ENCODE measurements at regions not wholly inside any gene's neighbourhood (a gene's known extent, or its start where the extent isn't known, plus 50 kb on each side); places are given as distances from the start of the nearest gene placed in this dataset.

GRCh38 chr15:96217983-96218382 lies 112.5 kb upstream of the NR2F2 start:
- Mint-ChIP-seq H3K9me3 (peaks cover 0 to 4% (median 0%) of the 10 kb centered on the region in 6 donors), H3K4me3 (no peak overlapping the region), H3K27me3 (ENCODE audit: low read depth in 3 of 3) (peaks cover 2 to 8% (median 4%) of the 10 kb centered on the region in 3 donors), H3K36me3 (peaks cover 0 to 2% (median 0%) of the 10 kb centered on the region in 3 donors), H3K4me1 (no peaks in the 10 kb centered on the region), H3K27ac (no peak overlapping the region)
- no peak for DNase-seq

DNA sequence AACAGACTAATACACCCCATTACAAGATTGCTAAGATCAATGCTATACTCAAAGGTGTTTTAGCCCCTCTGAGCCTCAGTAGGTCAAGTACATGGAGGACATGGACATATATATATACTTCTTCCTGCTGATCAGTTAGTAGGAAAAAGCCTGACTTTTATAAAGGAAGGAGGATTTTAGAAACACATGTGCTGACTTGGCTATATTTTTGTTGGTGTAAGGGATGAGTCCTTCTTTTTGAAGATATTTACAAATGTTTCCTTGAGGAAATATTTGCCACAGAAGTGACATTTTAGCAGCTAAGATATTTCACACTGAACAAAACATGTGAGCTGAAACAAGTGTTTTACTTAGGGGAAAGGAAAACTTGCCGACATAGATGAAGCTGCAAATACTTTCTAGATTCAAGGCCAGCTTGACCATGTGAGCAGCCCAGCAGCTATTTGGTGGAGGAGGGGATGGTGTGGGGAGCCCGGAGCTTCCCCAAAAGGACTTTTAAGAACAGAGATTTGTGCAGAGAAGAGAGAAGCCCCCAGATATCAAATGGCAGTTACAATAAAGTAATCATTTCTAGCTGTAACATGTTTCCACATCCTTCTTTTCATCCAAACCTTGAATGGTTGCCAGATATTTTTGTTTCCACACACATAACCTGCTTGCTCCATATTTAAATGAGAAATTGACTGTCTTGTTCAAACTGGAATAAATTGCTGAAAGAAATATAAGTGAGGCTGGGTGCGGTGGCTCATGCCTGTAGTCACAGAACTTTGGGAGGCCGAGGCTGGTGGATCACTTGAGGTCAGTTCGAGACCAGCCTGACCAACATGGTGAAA lies 111.7 kb upstream of the NR2F2 start:
- H3K4me3 Mint-ChIP-seq, result no peak overlapping the region
- H3K27ac Mint-ChIP-seq, result no peak overlapping the region
- peaks cover 0 to 4% (median 0%) of the 10 kb centered on the region in 6 donors for H3K9me3 Mint-ChIP-seq
- no peaks in the 10 kb centered on the region for H3K4me1 Mint-ChIP-seq
- H3K27me3 Mint-ChIP-seq (ENCODE audit: low read depth in 3 of 3), result peaks cover 2 to 13% (median 4%) of the 10 kb centered on the region in 3 donors
- H3K36me3 Mint-ChIP-seq, result peaks cover 0 to 2% (median 0%) of the 10 kb centered on the region in 3 donors
- no peak for DNase-seq

DNA sequence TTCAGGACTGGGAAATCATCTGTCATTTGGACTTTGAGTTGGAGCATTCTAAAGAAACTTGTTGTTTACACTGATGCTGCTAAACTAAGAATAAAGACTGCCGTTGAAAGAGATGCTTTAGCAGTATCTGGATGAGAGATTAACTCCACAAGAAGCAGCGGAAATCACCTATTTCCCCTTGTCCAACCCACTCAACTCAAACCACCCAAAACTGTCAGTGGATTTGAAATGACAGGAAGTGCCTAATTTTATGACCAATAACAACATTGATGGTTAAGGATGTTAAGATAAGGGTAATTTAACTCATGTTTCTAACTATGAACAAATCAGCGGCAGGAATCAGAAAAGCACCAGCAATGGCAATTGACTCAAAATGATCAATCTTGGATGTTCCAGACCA lies 110.8 kb upstream of the NR2F2 start:
- no peak overlapping the region for H3K4me3 Mint-ChIP-seq
- DNase-seq, result no peak
- H3K36me3 Mint-ChIP-seq, result peaks cover 0 to 2% (median 0%) of the 10 kb centered on the region in 3 donors
- no peak overlapping the region for H3K27ac Mint-ChIP-seq
- H3K9me3 Mint-ChIP-seq, result peaks cover 0 to 4% (median 0%) of the 10 kb centered on the region in 6 donors
- peaks cover 2 to 13% (median 4%) of the 10 kb centered on the region in 3 donors for H3K27me3 Mint-ChIP-seq (ENCODE audit: low read depth in 3 of 3)
- no peaks in the 10 kb centered on the region for H3K4me1 Mint-ChIP-seq

DNA sequence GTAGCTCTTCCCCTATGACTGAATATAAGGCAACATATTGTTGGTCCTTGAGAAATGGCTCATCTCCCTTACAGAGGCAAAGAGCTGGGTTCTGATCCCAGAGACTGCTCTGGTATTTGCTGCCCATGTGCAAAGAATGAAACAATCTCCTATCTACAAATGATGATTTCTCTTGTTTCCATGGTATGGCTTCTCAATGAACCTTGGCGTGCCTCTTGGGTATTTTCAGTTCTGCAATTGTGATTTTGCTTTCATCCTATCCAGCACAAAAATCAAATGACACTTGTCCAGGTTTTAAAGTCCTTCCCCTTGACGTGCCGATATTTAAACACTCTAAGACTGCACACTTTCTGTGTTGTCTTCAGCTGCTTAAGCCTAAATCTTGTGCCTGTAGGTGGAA lies 109.8 kb upstream of the NR2F2 start:
- Mint-ChIP-seq H3K36me3 (peaks cover 0 to 2% (median 0%) of the 10 kb centered on the region in 3 donors), H3K27ac (no peak overlapping the region), H3K4me3 (no peak overlapping the region), H3K27me3 (ENCODE audit: low read depth in 3 of 3) (peaks cover 2 to 13% (median 4%) of the 10 kb centered on the region in 3 donors), H3K9me3 (peaks cover 0 to 4% (median 0%) of the 10 kb centered on the region in 6 donors), H3K4me1 (no peaks in the 10 kb centered on the region)
- no peak for DNase-seq

DNA sequence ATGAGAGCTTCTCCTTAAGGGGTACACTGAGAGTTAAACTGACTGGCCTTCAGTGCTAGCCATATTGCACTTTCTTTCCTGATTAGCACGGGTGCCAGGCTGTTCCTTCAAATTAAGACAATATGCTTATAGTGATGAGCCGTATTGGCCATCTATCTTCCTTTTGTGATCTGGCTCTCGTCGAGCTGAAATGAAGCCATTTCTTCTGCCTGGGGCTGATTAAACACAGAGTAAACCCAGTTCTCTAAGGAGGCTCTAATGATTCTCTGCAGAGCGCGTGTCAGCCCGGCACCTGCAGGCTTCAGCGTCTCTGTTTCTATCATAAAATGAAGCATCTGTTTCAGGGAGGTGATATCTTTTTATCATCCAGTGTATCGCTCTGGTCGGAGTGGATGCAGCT lies 107.5 kb upstream of the NR2F2 start:
- H3K27me3 Mint-ChIP-seq (ENCODE audit: low read depth in 3 of 3), result peaks cover 0 to 10% (median 0%) of the 10 kb centered on the region in 3 donors
- DNase-seq, result no peak
- peaks cover 0 to 2% (median 0%) of the 10 kb centered on the region in 3 donors for H3K36me3 Mint-ChIP-seq
- H3K4me1 Mint-ChIP-seq, result no peaks in the 10 kb centered on the region
- no peak overlapping the region for H3K4me3 Mint-ChIP-seq
- no peak overlapping the region for H3K27ac Mint-ChIP-seq
- peaks cover 0 to 2% (median 0%) of the 10 kb centered on the region in 6 donors for H3K9me3 Mint-ChIP-seq

GRCh38 chr15:96223939-96224338 lies 106.6 kb upstream of the NR2F2 start:
- Mint-ChIP-seq H3K4me3 (no peak overlapping the region), H3K9me3 (peaks cover 0 to under 1% (median 0%) of the 10 kb centered on the region in 6 donors), H3K4me1 (no peaks in the 10 kb centered on the region), H3K27me3 (ENCODE audit: low read depth in 3 of 3) (peaks cover 0 to 7% (median 4%) of the 10 kb centered on the region in 3 donors), H3K27ac (no peak overlapping the region), H3K36me3 (no peaks in the 10 kb centered on the region)
- DNase-seq, result no peak

DNA sequence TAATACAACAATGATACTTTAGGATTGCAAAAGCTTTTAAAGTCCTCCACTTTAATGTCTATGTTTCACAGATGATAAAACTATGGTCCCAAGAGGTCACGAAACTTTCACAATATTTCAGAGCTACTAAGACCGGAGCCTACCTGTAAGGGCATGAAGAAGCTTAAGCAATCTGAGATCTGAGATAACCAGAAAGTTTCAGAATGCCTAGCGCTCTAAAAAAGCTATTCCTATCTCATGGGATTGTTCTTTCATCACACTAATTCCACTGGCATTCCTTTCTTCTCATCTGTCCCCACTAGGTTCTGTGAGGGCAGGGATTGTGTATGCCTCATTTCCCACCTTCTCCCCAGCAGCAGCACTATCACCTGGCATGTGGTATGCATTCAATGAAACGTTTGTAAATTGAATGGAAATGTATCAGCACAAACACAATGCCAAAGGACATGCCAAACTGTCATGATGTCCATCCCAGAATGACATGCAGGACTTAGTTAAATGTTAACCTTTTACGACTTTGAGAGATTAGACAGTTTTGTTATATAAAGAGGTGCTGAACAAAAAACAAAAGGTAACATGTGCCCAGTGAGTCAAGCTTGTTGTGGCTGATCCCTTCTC lies 104.7 kb upstream of the NR2F2 start:
- H3K9me3 Mint-ChIP-seq, result no peaks in the 10 kb centered on the region
- H3K27ac Mint-ChIP-seq, result no peak overlapping the region
- H3K4me1 Mint-ChIP-seq, result no peaks in the 10 kb centered on the region
- peaks cover 0 to 7% (median 4%) of the 10 kb centered on the region in 3 donors for H3K27me3 Mint-ChIP-seq (ENCODE audit: low read depth in 3 of 3)
- DNase-seq, result no peak
- H3K36me3 Mint-ChIP-seq, result no peaks in the 10 kb centered on the region
- H3K4me3 Mint-ChIP-seq, result no peak overlapping the region

DNA sequence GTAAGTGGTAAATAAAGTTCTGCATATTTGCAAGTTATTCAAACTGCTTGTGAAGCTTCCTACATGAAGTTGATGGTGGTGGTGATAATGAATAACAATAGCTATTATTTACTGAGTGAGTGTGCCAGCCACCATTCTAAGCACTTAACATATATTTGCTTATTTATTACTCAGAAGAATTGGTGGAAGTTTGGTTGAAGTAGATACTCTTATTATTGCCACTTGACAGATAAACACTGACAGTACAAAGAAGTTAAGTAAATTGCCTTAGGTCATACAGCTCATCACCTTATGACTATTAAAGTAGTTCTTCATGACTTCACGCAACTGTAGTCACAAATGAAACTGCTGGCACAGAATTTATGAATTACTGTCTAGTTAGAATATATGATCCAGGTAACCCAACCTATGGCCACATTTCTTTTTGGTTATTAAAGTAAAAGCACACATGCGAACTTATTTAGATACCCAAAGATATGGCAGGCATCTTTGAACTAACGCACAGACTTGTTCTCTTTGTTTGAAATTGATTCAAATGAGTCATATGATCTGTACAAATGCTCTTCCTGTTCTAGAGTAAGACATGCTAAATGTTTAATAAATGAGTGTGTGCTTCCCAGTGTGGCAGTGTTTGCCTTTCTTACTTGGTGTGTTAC lies 99.8 kb upstream of the NR2F2 start:
- H3K9me3 Mint-ChIP-seq, result peaks cover 0 to 3% (median 0%) of the 10 kb centered on the region in 6 donors
- peaks cover 0 to 5% (median 4%) of the 10 kb centered on the region in 3 donors for H3K27me3 Mint-ChIP-seq (ENCODE audit: low read depth in 3 of 3)
- no peaks in the 10 kb centered on the region for H3K36me3 Mint-ChIP-seq
- no peak overlapping the region for H3K4me3 Mint-ChIP-seq
- H3K27ac Mint-ChIP-seq, result no peak overlapping the region
- H3K4me1 Mint-ChIP-seq, result no peaks in the 10 kb centered on the region
- DNase-seq, result no peak

GRCh38 chr15:96232335-96232734 lies 98.2 kb upstream of the NR2F2 start:
- Mint-ChIP-seq H3K4me3 (no peak overlapping the region), H3K27ac (no peak overlapping the region), H3K27me3 (ENCODE audit: low read depth in 3 of 3) (peaks cover 0 to 5% (median 4%) of the 10 kb centered on the region in 3 donors), H3K36me3 (no peaks in the 10 kb centered on the region), H3K9me3 (peaks cover 0 to 3% (median 0%) of the 10 kb centered on the region in 6 donors), H3K4me1 (no peaks in the 10 kb centered on the region)
- DNase-seq, result no peak

GRCh38 chr15:96234109-96234892 lies 96.2 kb upstream of the NR2F2 start:
- Mint-ChIP-seq H3K27ac (no peak overlapping the region), H3K9me3 (peaks cover 0 to 3% (median 0%) of the 10 kb centered on the region in 6 donors), H3K4me1 (no peaks in the 10 kb centered on the region)

GRCh38 chr15:96237002-96237401 lies 93.5 kb upstream of the NR2F2 start:
- Mint-ChIP-seq H3K9me3 (peaks cover 0 to 2% (median 0%) of the 10 kb centered on the region in 6 donors), H3K27me3 (ENCODE audit: low read depth in 3 of 3) (peaks cover 0 to 7% (median 1%) of the 10 kb centered on the region in 3 donors), H3K4me3 (no peak overlapping the region), H3K4me1 (no peaks in the 10 kb centered on the region), H3K36me3 (no peaks in the 10 kb centered on the region), H3K27ac (no peak overlapping the region)
- DNase-seq, result no peak

More at GRCh38 chr15:96234109-96234892, 96.2 kb upstream of the NR2F2 start:
- Mint-ChIP-seq H3K36me3 (no peaks in the 10 kb centered on the region), H3K4me3 (no peak overlapping the region), H3K27me3 (ENCODE audit: low read depth in 3 of 3) (peaks cover 0 to 4% (median 1%) of the 10 kb centered on the region in 3 donors)
- DNase-seq, result no peak

DNA sequence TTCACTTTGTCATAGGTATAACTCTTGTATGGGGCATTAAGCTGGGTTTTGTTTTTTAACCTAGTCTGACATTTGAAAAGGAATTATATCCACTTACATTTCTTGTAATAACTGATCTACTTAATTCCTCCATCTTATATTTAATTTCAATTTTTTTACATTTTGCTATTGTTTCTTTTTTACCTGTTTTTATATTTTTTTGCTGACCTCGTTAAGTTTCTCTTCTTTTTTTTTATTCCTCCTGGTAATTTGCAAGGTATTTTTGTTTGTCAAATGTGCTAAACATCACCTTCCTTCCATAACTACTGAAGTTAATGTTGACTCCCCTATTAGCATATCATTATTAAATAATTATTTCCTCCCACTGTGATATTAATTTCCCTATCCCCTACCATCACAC lies 87.7 kb upstream of the NR2F2 start:
- no peak overlapping the region for H3K4me3 Mint-ChIP-seq
- no peak for DNase-seq
- H3K27me3 Mint-ChIP-seq (ENCODE audit: low read depth in 3 of 3), result peaks cover 2 to 15% (median 7%) of the 10 kb centered on the region in 3 donors
- peaks cover 0 to 4% (median 0%) of the 10 kb centered on the region in 3 donors for H3K36me3 Mint-ChIP-seq
- no peaks in the 10 kb centered on the region for H3K4me1 Mint-ChIP-seq
- H3K27ac Mint-ChIP-seq, result no peak overlapping the region
- peaks cover 0 to 3% (median 0%) of the 10 kb centered on the region in 6 donors for H3K9me3 Mint-ChIP-seq

DNA sequence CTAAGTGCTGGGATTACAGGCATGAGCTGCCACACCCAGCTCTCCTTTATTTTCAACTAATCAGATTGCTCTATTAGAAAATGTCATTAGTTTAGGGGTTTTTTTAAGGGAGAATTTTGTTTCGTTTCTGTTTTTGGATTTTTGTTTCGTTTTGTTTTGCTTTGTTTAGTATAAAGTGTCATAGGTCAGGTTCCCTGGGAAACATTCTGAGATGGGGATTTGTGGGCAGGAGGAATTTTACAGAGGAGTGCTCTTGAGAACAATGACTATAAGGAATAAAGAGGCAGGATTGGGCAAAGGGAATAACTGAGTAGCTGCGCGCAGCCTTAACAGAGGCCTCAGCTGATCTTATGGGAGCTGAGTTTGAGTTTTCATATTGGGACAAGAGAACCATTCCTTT lies 86.8 kb upstream of the NR2F2 start:
- Mint-ChIP-seq H3K27me3 (ENCODE audit: low read depth in 3 of 3) (peaks cover 2 to 20% (median 9%) of the 10 kb centered on the region in 3 donors), H3K36me3 (peaks cover 0 to 4% (median 0%) of the 10 kb centered on the region in 3 donors), H3K4me3 (no peak overlapping the region), H3K4me1 (no peaks in the 10 kb centered on the region), H3K27ac (no peak overlapping the region), H3K9me3 (peaks cover 0 to 3% (median 0%) of the 10 kb centered on the region in 6 donors)
- no peak for DNase-seq

Data from immature natural killer cell (primary cell).